ENCODE measurements at regions not wholly inside any gene's neighbourhood (a gene's known extent, or its start where the extent isn't known, plus 50 kb on each side); places are given as distances from the start of the nearest gene placed in this dataset.

DNA sequence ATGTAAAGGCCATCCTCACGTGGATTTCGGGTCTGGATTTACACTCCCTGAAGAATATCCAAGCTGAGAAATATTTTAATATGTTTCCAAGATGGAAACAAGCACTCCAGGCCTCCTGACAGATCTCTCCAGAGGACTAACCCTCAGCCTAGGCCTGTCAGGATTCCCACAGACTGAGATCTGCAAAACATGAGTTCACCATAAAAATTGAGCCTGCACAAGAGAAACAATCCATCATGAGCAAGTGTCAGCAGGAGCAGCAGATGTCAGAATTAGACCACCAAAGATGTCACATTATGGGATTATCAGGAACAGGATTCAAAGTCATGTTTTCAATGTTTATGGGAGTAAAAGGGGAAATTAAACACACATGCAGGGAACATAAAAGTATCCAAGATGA is 191.3 kb downstream of the TFCP2L1 start:
- TF ChIP-seq POLR2A (IDR thresholded peaks at IDR 0.05; ENCODE audit: low read depth, low read length): no peak
- TF ChIP-seq POLR2AphosphoS5 (IDR thresholded peaks at IDR 0.05; ENCODE audit: low read depth, low read length): no peak
